H9 (cell line): ENCODE measurements at regions not wholly inside any gene's neighbourhood (a gene's known extent, or its start where the extent isn't known, plus 50 kb on each side); places are given as distances from the start of the nearest gene placed in this dataset.

Experiments used
- DNase-seq: peaks from one replicate; pipeline ENCODE4 v3.0.0-alpha.2; 2017
- H2AFZ ChIP-seq: one replicate; pipeline ENCODE4 v1.6.1; 2013; ENCODE audit warnings: mild to moderate bottlenecking, low read length, control low read depth, moderate library complexity
- H2AK5ac ChIP-seq: 2 replicates; pipeline ENCODE4 v1.6.1; 2013; ENCODE audit warnings: low read length, control low read depth, mixed read lengths; ENCODE audit not compliant: insufficient read length
- H2BK120ac ChIP-seq: one replicate; pipeline ENCODE4 v1.6.1; 2013; ENCODE audit warnings: low read depth, mild to moderate bottlenecking, low read length, control low read depth, inconsistent platforms; ENCODE audit not compliant: poor library complexity, severe bottlenecking
- H2BK12ac ChIP-seq: 2 replicates; pipeline ENCODE4 v1.6.1; 2013; ENCODE audit warnings: low read length, control low read depth, mixed read lengths, low read depth; ENCODE audit not compliant: insufficient read length
- H2BK15ac ChIP-seq: 2 replicates; pipeline ENCODE4 v1.6.1; 2013; ENCODE audit warnings: low read depth, low read length, control low read depth
- H2BK20ac ChIP-seq: one replicate; pipeline ENCODE4 v1.6.1; 2013; ENCODE audit warnings: low read depth, mild to moderate bottlenecking, low read length, control low read depth, inconsistent platforms; ENCODE audit not compliant: poor library complexity, severe bottlenecking
- H2BK5ac ChIP-seq: 2 replicates; pipeline ENCODE4 v1.6.1; 2013; ENCODE audit warnings: low read length, control low read depth, mixed read lengths; ENCODE audit not compliant: insufficient read length
- H3K14ac ChIP-seq: 2 replicates; pipeline ENCODE4 v1.6.1; 2013; ENCODE audit warnings: low read length, control low read depth; ENCODE audit not compliant: insufficient read depth
- H3K18ac ChIP-seq: 2 replicates; pipeline ENCODE4 v1.6.1; 2013; ENCODE audit warnings: low read depth, mild to moderate bottlenecking, mixed read lengths, low read length, control low read depth; ENCODE audit not compliant: insufficient read length
- H3K23ac ChIP-seq: 2 replicates; pipeline ENCODE4 v1.6.1; 2013; ENCODE audit warnings: low read length, control low read depth, mixed read lengths, low read depth; ENCODE audit not compliant: insufficient read length
- H3K23me2 ChIP-seq: 2 replicates; pipeline ENCODE4 v1.6.1; 2013; ENCODE audit warnings: low read depth, mild to moderate bottlenecking, mixed read lengths, low read length, control low read depth; ENCODE audit not compliant: insufficient read length, poor library complexity, severe bottlenecking
- H3K27ac ChIP-seq: 2 replicates; pipeline ENCODE4 v1.5.1; 2013; ENCODE audit warnings: low read length, control low read depth, mixed read lengths, low read depth; ENCODE audit not compliant: insufficient read length
- H3K27me3 ChIP-seq: 2 replicates; pipeline ENCODE4 v1.6.1; 2013; ENCODE audit warnings: low read length, control low read depth, inconsistent platforms; ENCODE audit not compliant: insufficient read depth
- H3K4ac ChIP-seq: 2 replicates; pipeline ENCODE4 v1.6.1; 2013; ENCODE audit warnings: low read depth, mild to moderate bottlenecking, control low read depth, inconsistent platforms, low read length, moderate library complexity
- H3K4me1 ChIP-seq: 2 replicates; pipeline ENCODE4 v1.6.1; 2013; ENCODE audit warnings: low read length, control low read depth, inconsistent platforms; ENCODE audit not compliant: insufficient read depth
- H3K4me2 ChIP-seq: 2 replicates; pipeline ENCODE4 v1.6.1; 2013; ENCODE audit warnings: low read length, control low read depth, mixed read lengths; ENCODE audit not compliant: insufficient read length, insufficient read depth
- H3K56ac ChIP-seq: 2 replicates; pipeline ENCODE4 v1.6.1; 2013; ENCODE audit warnings: low read depth, mild to moderate bottlenecking, mixed read lengths, low read length, control low read depth; ENCODE audit not compliant: insufficient read length
- H3K79me1 ChIP-seq: 2 replicates; pipeline ENCODE4 v1.6.1; 2013; ENCODE audit warnings: low read depth, mild to moderate bottlenecking, moderate library complexity, low read length, control low read depth, inconsistent platforms; ENCODE audit not compliant: insufficient read depth, poor library complexity, severe bottlenecking
- H3K79me2 ChIP-seq: 2 replicates; pipeline ENCODE4 v1.6.1; 2013; ENCODE audit warnings: low read length, control low read depth, inconsistent platforms; ENCODE audit not compliant: insufficient read depth
- H3K9ac ChIP-seq: 2 replicates; pipeline ENCODE4 v1.6.1; 2013; ENCODE audit warnings: low read length, control low read depth, mixed read lengths; ENCODE audit not compliant: insufficient read length; ENCODE audit errors: extremely low read depth
- H3K9me3 ChIP-seq: one replicate; pipeline ENCODE4 v1.6.1; 2013; ENCODE audit warnings: low read depth, low read length, inconsistent platforms; ENCODE audit not compliant: control insufficient read depth
- H3T11ph ChIP-seq: one replicate; pipeline ENCODE4 v1.6.1; 2013; ENCODE audit warnings: mild to moderate bottlenecking, low read length, control low read depth, inconsistent platforms
- H4K20me1 ChIP-seq: one replicate; pipeline ENCODE4 v1.6.1; 2013; ENCODE audit not compliant: control insufficient read depth, insufficient read length, insufficient read depth
- H4K5ac ChIP-seq: 2 replicates; pipeline ENCODE4 v1.6.1; 2013; ENCODE audit warnings: low read depth, mild to moderate bottlenecking, mixed read lengths, low read length, control low read depth; ENCODE audit not compliant: insufficient read length
- H4K8ac ChIP-seq: replicated peaks from 2 replicates; pipeline ENCODE4 v1.6.1; 2013; ENCODE audit warnings: low read length, control low read depth, mixed read lengths, low read depth; ENCODE audit not compliant: insufficient read length
- H4K91ac ChIP-seq: 2 replicates; pipeline ENCODE4 v1.6.1; 2013; ENCODE audit warnings: low read depth, mild to moderate bottlenecking, moderate library complexity, mixed read lengths, low read length, control low read depth; ENCODE audit not compliant: insufficient read length
- H3K27ac Mint-ChIP-seq, 3 experiments: 2 replicates in 2 of 3; 3 replicates in 1 of 3; pipeline ENCODE4 v1.8.0; 2020 to 2021; ENCODE audit warnings: mixed read lengths in 3 of 3, mild to moderate bottlenecking in 1 of 3, moderate library complexity in 1 of 3
- H3K27me3 Mint-ChIP-seq: 2 replicates; pipeline ENCODE4 v1.8.0; 2021; ENCODE audit warnings: low read depth, mild to moderate bottlenecking, moderate library complexity, mixed read lengths
- H3K36me3 Mint-ChIP-seq, 3 experiments: 2 replicates in 2 of 3; 3 replicates in 1 of 3; pipeline ENCODE4 v1.8.0; 2020 to 2021; ENCODE audit warnings: low read depth in 3 of 3, mixed read lengths in 3 of 3; ENCODE audit not compliant: insufficient read depth in 1 of 3
- H3K4me1 Mint-ChIP-seq, 2 experiments: 2 replicates each; pipeline ENCODE4 v1.8.0; 2020; ENCODE audit warnings: mixed read lengths in 2 of 2
- H3K4me3 Mint-ChIP-seq, 2 experiments: 2 replicates in 1 of 2; 3 replicates in 1 of 2; pipeline ENCODE4 v1.8.0; 2020 to 2021; ENCODE audit warnings: mild to moderate bottlenecking in 2 of 2, mixed read lengths in 2 of 2, moderate library complexity in 1 of 2
- H3K9me3 Mint-ChIP-seq, 2 experiments: 2 replicates in 1 of 2; 3 replicates in 1 of 2; pipeline ENCODE4 v1.8.0; 2020; ENCODE audit warnings: mild to moderate bottlenecking in 2 of 2, mixed read lengths in 2 of 2, moderate library complexity in 1 of 2
- CTCF ChIP-seq: fragments of 200-600 bp; sonication (generic); conservative IDR thresholded peaks from 3 replicates; pipeline ENCODE4 v1.8.0; 2021; ENCODE audit warnings: antibody characterized with exemption, mild to moderate bottlenecking
- WGBS: extraction: QIAGEN DNeasy Blood & Tissue Kit; methylation state at CpG from one replicate; pipeline ENCODE4 v1.1.7; 2013; ENCODE audit warnings: missing lambda C conversion rate, low lambda C conversion rate, mixed read lengths; ENCODE audit not compliant: insufficient read length; ENCODE audit errors: extremely low coverage; 5-methylcytosine and 5-hydroxymethylcytosine counted together

- H3K9me3 Mint-ChIP-seq, result peaks cover 0 to 3% of the 10 kb centered on the region in 2 experiments; a peak in 1 of 5 replicates
Observed at GRCh38 chr6:40097590-40097989, 163.3 kb upstream of the MOCS1 start.

More at GRCh38 chr6:40097590-40097989, 163.3 kb upstream of the MOCS1 start:
- Histone ChIP-seq H3K79me1 (no peaks in the 10 kb centered on the region), H2BK5ac (no peak overlapping the region), H3K9me3 (no peaks in the 10 kb centered on the region), H4K91ac (no peak overlapping the region), H3K14ac (no peak overlapping the region), H3K23me2 (no peaks in the 10 kb centered on the region), H4K20me1 (no peaks in the 10 kb centered on the region), H3K4me2 (no peak overlapping the region), H3K79me2 (no peaks in the 10 kb centered on the region), H4K8ac (no peak overlapping the region), H2BK12ac (no peak overlapping the region), H3K18ac (no peak overlapping the region), H2BK20ac (no peak overlapping the region), H2BK15ac (no peak overlapping the region), H3K4me1 (no peaks in the 10 kb centered on the region), H2AFZ (no peak overlapping the region), H3K27me3 (no peaks in the 10 kb centered on the region), H3K9ac (no peak overlapping the region), H3K27ac (no peak overlapping the region), H3K23ac (no peak overlapping the region), H2BK120ac (no peak overlapping the region), H4K5ac (no peak overlapping the region), H3K4ac (no peak overlapping the region), H2AK5ac (no peak overlapping the region), H3T11ph (no peak overlapping the region), H3K56ac (no peak overlapping the region)
- Mint-ChIP-seq H3K36me3 (no peaks in the 10 kb centered on the region), H3K4me3 (no peak overlapping the region), H3K4me1 (no peaks in the 10 kb centered on the region), H3K27ac (no peak overlapping the region), H3K27me3 (peaks cover 7% of the 10 kb centered on the region)
- no peak for DNase-seq
- no peak for TF ChIP-seq CTCF
- WGBS, result no CpG with 5 or more reads among the region's 2 CpGs
